Left ventricle myocardium superior (tissue), 1 donor: ENCODE measurements at regions not wholly inside any gene's neighbourhood (a gene's known extent, or its start where the extent isn't known, plus 50 kb on each side); places are given as distances from the start of the nearest gene placed in this dataset.
A peak's percentile ranks its signal among the peaks of the same experiment; 100 is the strongest.

ENCODE experiments used
- ATAC-seq: fragments of 200-7000 bp; cut with Tn5 transposase; one replicate; pipeline ENCODE4 v1.9.1; 2020; ENCODE audit warnings: mild to moderate bottlenecking, moderate library complexity
- DNase-seq: peaks from one replicate; pipeline ENCODE4 v3.0.0-alpha.2; 2020
- intact Hi-C: fragments of 100-400 bp; cut with micrococcal nuclease; formaldehyde crosslinking; loops from one replicate; pipeline ENCODE4 v1.11.0; 2022
- donor health status: DM: no; HTN: yes; CAD: no; lungs with severe emphysema.

DNA sequence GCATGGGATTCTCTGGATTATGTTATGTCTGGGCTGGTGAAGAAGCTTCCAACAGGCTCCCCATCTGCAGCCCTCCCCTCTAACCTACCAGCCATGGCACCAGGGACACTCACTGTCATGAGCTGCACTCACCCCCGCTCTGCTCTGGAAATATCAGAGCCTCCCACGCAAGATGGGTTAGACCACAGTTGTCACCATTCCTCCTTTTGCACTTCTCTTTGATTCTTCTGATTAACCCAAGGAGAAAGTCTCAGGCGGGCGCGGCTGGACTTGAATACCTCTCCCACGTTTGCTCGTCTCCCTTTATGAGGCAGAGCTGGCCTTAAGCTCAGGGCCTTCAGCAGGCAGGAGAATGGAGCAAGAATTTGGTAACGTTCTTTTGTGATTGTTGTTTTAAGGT lies 128.1 kb downstream of the CEBPB start:
- intact Hi-C loops, result no loop called here
- ATAC-seq, result no peak
- no peak for DNase-seq

DNA sequence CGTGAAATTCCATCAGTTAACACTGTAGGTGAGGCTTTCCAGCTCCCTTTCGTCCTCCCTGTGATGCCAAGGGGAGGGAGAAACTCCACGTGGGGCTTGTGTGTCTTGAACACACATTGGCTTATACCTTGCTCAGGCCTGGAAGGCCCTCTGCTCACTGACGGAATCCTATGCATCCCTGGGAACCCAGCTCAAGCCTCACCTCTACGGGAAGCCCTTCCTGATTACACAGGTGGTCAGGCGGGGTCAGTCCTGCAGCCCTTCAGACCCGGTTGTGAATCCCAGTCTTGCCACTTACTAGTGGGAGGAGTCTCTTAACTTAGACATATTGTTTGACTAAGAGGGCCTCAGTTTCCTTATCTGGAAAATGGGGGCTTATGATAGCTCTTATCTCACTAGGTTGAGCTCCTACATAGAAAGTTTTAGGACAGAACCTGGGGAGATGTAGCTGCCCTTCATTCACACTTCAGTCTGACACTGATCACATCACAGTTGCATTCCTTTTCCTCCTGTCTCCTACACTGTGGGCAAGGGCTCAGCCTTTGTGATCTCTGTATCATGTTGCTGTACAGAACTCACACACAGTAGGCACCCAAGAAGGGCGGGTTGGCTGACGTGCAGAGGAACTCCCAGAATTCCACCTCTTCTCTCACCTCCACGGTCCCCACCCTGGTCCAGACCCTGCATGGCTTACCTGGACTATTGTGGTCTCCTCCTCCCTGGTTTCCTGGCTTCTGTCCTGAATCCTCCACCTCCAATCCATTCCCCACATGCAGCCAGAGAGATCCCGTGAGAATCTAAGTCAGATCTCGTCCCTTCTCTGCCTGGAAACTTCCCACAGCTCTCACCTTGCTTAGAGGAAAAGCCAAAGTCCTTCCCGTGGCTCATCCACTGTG lies 129.6 kb downstream of the CEBPB start:
- ATAC-seq, result no peak
- DNase-seq, result no peak
- intact Hi-C loops, result no loop called here

DNA sequence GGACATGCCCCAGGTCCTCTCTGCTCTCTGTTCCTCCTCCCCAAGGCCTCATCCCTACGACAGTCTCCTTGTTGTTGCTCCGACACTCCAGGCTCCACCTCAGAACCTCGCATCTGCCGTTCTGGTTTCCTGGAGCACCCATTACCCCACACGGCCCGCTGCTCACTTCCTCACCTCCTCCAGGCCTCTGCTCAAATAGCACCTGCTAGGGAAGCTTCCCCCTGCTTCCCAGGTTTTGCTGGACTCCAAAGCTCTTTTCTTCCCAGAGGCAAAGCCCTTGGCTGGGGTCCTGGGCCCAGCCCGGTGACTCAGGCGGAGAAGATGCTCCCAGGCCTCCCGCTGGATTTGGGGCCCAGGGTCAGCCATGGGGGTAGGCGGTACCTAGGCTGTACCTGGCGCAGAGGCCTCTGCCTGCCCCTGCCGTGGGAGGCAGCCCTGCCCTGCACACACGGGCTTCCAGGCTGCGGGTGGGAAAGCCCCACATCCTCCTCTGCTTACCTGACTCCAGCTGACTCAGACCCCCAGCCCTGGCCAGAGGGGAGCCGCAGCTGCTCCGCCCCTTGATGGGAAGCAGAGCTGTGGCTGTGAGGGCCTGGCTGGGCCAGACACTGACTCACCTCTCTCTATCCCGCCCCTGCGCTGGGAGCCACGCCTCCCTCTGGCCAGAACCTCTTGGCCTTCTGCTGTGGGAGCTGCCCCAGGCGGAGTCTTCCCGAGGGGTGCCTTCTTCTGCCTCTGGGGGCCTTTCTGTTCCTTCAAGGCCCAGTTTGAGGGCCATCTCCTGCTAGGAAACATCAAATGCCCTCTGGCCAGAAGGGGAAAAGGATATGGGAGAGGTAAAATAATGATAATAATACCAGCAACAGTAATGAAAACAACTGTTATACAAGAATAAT lies 130.5 kb downstream of the CEBPB start:
- peak; percentile 95 for ATAC-seq
- intact Hi-C loops, result no loop called here
- DNase-seq, result peak; percentile 89

DNA sequence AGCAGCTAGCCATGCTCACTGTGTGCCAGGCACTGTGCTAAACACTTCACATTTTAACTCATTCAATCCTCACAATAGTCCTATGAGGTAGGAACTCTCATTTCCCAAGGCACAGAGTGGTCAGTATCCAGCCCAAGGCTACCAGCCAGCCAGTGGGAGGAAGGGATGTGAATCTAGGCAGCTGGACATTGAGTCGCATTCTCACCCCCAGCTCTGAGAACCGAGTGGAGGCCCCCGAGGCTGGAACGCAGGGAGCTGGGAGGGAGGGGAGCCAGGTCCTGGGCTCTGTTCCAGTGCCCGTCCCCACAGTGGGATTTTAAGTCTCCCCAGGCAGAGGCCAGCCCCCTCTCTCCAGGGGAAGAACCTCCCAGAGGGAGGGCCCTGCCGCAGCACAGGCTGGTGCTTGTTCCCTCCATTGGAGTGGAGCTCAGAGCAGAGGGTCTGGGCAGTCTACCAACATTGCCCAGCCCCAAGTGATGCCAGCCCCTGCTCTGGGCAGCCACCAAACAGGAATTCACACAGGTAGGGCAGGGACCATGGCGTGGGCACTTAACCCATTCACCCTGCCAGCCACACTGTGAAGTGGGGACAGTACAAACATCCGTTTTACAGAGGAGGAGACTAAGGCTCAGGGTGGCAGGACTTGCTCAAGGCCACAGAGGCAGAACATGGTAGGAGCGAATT lies 131.3 kb downstream of the CEBPB start:
- intact Hi-C loops, result no loop called here

DNA sequence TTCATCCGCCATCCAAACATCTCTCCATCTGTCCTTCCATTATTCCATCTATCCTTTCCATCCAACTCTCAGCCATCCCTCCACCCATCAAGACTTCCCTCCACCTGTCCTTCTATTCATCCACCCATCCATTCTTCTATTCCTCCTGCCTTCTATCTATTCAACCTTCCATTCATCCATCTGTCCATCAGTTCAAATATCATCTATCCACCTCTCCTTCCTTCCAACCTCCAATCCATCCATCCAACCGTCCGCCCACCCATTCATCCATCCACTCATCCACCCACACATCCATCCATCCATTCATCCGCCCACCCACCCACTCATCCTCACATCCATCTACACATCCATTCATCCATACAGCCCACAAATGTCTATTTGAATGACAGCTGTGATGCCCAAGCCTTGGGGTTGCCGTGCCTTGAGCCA lies 132.1 kb downstream of the CEBPB start:
- intact Hi-C loops, result no loop called here
- no peak for ATAC-seq
- DNase-seq, result no peak

More for the DNA sequence above, 131.3 kb downstream of the CEBPB start:
- no peak for DNase-seq
- ATAC-seq, result no peak

DNA sequence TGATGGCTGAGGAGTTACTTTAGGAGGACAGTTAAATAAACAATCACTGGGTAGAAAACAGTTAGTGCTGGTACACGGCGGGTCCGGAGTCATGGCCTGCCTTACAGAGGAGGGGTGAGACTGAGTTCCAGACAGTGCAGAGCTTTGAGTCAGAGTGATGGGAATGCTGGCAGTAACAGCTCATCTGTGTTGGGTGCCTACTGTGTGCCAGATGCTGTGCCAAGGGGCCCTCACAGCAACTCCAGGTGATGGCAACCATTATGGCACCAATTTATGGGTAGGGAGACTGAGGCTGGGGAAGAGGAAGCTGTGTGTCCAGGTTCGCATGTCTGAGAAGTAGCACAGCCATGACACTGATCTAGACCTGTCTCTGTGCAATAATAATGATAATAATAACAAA lies 132.6 kb downstream of the CEBPB start:
- DNase-seq (no peak), ATAC-seq (no peak)
- intact Hi-C loops, result no loop called here

DNA sequence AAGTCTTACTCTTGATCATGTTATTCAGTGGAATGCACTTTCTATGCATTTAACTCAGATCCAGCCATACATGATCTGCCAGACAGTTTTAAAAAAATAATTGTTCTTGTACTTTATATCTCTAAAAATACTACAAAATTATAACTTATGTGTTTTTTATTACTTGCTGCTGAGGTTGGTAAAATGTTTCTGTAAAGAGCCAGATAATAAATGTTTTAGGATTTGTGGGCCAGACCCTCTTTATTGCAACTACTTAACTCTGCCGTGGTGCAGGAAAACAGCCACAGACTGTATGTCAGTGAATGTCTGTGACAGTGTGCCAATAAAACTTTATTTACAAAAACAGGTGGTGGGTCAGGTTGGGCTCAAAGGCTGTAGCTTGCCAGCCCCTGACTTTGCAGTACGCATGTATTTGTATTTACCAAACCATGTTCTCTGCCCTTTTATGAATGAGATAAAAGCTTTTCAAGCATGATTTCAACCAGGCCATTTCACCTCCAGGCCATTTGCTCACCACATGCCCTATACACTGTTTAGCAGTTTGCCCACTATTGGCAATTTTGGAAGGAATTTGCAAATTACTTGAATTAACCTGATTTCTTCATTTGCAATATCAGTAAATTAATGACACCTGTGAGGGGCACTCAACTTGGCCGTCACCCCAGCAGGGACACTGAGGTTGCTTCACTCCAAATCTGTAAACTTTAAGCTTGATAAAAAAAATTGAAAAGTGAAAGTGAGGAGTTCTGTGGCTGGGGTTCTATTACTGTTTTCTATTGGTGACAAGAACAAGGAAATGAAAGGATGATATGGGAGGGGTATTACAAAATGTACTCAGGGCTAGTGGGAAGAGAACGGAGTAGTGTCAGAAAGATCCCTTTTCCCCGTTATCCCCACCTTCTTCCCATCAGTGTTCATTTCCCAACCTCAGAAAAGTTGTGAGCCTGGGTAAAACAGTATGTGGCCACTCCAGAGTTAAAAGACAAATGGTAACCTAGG lies 133.4 kb downstream of the CEBPB start:
- ATAC-seq, result no peak
- intact Hi-C loops, result no loop called here
- DNase-seq, result no peak

DNA sequence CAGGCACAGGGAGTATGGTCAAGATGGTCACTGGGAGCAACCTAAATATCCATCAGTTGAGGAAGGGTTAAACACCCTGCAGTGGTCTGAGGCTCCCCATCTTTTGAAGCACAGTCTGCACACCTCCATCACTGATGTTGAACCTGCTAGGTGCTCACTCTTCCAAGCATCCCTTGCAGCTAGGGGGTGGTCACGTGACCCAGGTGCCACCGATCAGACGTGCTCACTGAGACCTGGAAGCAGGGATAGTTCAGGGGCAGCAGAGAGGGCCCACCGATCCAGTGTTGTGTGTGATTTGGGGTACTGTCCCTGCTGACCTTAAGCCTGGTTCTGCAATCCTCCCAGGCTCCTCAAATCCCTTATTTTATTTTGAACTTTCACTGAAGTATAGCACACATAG lies 134.6 kb downstream of the CEBPB start:
- intact Hi-C loops, result no loop called here
- DNase-seq, result no peak
- ATAC-seq, result no peak

DNA sequence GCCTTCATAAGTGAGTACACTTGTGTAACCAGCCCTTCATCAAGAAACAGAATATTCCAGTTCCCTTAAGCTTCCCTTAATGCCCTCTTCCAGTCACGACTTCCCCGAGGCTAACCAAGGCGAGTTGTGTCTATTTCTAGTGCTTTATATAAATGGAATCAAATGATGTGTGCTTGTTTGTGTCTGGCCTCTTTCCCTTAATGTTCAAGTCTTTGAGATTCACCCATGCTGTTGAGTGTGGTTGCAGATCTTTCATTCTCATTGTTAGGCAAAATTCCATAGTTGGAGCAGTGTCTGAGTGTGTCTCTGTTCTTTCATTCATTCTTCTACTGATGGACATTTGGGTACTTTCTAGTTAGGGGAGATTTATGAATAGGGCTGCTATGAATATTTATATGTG lies 135.0 kb downstream of the CEBPB start:
- intact Hi-C loops, result no loop called here
- ATAC-seq, result no peak
- no peak for DNase-seq

DNA sequence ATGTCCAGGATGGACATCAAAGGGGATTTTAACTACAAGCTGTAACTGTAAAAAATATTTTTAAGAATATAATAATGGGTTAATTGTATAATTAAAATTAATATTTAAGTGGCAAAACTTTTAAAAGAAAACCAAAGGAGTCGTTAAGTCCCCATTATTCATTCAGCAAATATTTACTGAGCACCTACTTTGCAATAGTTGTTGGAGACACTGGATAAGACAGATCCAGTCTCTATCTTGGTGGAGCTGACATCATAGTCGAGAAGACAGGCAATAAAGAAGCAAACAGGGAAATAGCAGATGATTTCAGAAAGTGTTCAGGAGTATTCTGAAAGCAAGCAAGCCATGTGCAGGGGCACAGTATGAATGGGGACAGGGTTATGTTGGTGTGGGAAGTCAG lies 137.0 kb downstream of the CEBPB start:
- intact Hi-C loops, result no loop called here
- ATAC-seq (no peak), DNase-seq (no peak)

DNA sequence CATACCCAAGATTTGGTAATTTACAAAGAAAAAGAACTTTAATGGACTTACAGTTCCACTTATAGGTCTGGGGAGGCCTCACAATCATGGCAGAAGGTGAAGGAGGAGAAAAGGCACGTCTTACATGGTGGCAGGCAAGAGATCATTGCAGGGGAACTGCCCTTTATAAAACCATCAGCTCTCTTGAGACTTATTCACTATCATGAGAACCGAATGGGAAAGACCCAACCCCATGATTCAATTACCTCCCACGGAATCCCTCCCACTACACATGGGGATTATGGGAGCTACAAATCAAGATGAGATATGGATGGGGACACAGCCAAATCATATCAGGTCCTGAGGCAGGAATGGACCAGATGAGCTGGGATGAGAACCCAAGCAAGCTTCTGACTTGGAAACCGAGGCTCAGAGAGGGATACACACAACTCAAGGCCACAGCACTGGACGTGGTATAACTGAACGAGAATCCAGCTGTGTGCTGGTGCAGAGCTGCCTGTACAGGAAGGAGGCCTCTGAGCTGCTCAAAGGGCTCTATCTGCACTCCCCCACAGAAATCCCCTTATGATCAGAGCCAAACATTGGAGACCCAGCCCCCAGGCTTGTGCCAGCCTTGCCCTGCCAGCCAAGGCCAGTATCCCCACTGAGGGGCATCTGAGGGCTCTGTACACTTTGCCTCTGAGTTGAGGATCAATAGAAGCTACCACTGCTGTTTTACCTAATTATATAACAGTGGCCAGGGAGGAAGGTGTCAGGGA lies 137.8 kb downstream of the CEBPB start:
- DNase-seq, result no peak
- no peak for ATAC-seq
- intact Hi-C loops, result no loop called here

DNA sequence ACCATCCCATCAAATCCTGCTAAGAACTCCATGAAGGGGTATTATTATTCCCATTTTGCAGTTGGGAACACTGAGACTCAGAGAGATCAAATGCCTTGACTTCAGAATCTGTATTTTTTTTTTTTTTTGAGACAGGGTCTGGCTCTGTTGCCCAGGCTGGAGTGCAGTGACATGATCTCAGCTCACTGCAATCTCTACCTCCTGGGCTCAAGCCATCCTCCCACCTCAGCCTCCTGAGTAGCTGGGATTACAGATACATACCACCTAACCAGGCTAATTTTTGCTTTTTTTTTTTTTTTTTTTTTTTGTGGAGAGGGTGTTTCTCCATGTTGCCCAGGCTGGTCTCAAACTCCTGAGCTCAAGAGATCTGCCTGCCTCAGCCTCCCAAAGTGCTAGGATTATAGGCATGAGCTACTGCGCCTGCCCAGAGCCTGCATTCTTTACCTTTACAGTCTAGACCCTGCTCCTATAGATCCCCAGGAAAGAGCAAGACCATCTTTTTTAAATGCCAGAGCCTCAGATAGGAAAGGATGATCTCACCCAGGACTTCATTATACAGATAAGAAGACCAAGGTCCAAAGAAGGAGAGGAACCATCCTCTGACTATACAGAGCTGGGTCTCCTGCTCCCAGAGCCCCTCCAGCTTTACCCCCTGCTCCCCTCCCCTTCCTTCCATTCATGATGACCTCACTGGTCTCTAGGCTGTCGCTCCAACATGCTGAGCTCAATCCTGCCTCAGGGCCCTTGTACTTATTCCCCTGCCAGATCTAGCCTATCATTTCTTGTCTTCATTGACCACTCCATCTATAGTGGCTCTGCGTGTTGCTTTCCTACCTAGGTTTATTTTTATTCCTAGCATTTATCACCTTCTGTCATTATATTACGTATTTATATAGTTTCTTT lies 138.6 kb downstream of the CEBPB start:
- intact Hi-C loops, result no loop called here
- DNase-seq, result no peak
- no peak for ATAC-seq

DNA sequence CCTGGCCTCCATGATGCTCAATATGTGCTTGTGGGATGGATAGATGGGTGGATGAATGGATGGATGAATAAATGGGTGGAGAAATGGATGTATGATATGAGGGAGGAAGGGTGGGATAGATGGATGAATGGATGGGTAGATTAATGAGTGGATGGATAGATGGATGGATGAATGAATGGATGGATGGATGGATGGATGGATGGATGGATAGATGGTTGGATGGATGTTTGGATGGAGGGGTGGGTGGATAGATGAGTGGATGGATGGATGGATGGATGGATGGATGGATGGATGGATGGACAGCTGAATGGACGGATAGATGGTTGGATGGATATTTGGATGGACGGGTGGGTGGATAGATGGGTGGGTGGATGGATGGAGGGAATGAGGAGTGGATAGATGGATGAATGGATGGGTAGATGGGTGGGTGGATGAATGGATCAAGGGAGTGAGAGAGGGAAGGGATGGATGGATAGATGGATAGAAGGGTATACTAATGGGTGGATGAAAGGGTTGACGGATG lies 139.4 kb downstream of the CEBPB start:
- ATAC-seq (no peak), DNase-seq (no peak)
- intact Hi-C loops, result no loop called here

DNA sequence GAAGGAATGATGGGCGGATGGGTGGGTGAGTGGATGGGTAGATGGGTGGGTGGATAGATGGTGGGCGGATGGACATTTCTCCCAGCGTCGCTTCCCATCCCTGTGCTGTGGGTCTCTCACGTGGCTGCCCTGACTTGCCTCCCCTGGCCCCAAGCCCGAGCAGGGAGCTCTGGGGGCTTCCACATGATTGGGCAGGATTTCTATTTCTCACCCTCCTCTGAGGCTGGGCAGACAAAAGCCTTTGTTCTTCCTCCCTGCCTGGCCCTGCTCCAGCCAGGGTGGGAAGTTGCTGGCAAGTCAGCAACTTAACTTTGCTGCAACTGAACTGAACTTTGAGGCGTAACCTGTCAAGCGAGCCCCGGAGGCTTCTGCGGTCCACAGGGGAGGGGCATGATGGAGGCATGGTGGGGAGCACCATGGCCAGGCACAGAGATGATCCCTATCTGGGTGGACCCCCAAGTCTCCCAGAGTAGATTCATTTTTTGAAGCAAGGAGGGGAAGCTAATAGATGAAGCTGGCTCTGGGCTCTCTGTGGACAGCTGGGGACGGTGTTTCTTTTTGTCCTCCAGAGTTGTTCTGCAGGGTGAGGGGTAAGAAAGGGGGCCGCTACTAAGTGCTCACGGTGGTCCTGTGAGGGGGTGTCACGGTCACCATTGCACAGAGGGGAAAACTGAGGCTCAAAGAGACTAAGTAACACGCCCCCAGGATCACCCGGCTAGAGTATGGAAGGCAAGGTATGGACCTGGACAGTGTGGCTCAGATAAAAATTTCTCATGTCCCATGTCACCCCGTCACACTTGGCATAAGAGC lies 140.1 kb downstream of the CEBPB start:
- intact Hi-C loops, result no loop called here
- ATAC-seq (peak; percentile 22), DNase-seq (no peak)

DNA sequence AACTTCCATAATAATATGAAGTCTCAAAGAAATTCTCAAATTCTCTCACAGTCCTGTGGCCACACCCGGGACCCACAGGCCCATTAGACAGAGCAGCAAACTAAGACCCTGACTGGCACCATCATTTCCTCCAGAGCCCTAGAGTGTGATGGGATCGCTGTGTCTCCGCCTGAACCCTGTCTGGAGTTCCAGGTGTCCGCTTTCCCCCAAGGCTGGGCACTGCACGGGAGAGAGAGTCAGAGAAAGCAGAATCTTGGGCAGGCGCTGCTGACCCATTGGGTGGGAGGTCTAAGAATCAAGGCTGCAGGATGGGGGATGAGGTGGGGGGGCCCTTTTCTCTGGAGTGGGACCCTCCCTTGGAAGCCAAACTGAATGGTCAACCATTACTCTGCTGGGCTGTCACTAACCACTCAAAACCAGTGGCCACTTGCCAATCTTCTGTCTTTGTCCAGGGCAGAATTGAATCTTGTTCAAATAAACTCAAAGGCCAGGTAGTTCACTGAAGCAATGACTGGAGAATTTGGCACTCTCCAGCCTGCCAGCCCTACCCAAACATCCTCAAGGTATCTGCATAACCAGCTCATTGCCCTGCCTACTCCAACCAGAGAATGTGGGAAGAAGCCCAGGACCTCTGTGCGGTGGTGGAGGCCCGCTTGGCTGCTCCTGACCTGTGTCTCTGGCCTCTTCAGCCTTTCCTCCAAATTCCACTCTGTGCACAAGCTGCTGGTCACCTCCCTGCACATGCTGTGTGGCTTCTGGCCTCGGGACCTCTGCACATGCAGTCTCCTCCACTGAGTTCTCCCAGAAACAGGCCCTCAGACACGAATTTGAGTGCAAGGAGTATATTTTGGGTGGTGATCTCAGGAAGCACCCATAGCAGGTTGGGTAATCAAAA lies 141.1 kb downstream of the CEBPB start:
- ATAC-seq, result no peak
- intact Hi-C loops, result no loop called here
- DNase-seq, result no peak
